AG10803 (cell line): ENCODE measurements at regions not wholly inside any gene's neighbourhood (a gene's known extent, or its start where the extent isn't known, plus 50 kb on each side); places are given as distances from the start of the nearest gene placed in this dataset.
"Not testable (repeated sequence)": the region's sequence is repeated elsewhere in the genome, so short reads cannot be mapped to it uniquely, and the experiment has no call there.

Source experiments
- DNase-seq: peaks from one replicate; pipeline ENCODE4 v3.0.0; 2010; ENCODE audit warnings: low read depth
- H3K4me3 ChIP-seq: 2 replicates; pipeline ENCODE4 v1.5.1; 2011; ENCODE audit warnings: mild to moderate bottlenecking, low read length, control low read depth
- CTCF ChIP-seq: conservative IDR thresholded peaks from 2 replicates; pipeline ENCODE4 v1.5.1; 2011; ENCODE audit warnings: mild to moderate bottlenecking, low read length, control low read depth, inconsistent platforms

- H3K4me3 ChIP-seq: no peak overlapping the region
- no peak for DNase-seq
- no peak for TF ChIP-seq CTCF
These were observed 87.9 kb downstream of the PLXNA1 start for GRCh38 chr3:127070776-127071175.

- no peak for TF ChIP-seq CTCF
- no peak for DNase-seq
- no peak overlapping the region for H3K4me3 ChIP-seq
These were observed 88.7 kb downstream of the PLXNA1 start for GRCh38 chr3:127071597-127072001.

GRCh38 chr3:127072221-127072771 lies 89.4 kb downstream of the PLXNA1 start:
- TF ChIP-seq CTCF: no peak
- H3K4me3 ChIP-seq: no peak overlapping the region
- no peak for DNase-seq

GRCh38 chr3:127072971-127073783 lies 90.3 kb downstream of the PLXNA1 start:
- H3K4me3 ChIP-seq: no peak overlapping the region
- DNase-seq: no peak
- TF ChIP-seq CTCF: no peak

- TF ChIP-seq CTCF: no peak
- H3K4me3 ChIP-seq: no peak overlapping the region
- DNase-seq: peak; percentile 16
These were observed 91.3 kb downstream of the PLXNA1 start for GRCh38 chr3:127073941-127074820.

- no peak overlapping the region for H3K4me3 ChIP-seq
- no peak for TF ChIP-seq CTCF
These were observed 92.0 kb downstream of the PLXNA1 start for GRCh38 chr3:127074900-127075360.

GRCh38 chr3:127076166-127076992 lies 93.5 kb downstream of the PLXNA1 start:
- not testable (repeated sequence) for DNase-seq, H3K4me3 ChIP-seq

More at GRCh38 chr3:127074900-127075360, 92.0 kb downstream of the PLXNA1 start:
- DNase-seq: peak; percentile 90
